ENCODE measurements at regions not wholly inside any gene's neighbourhood (a gene's known extent, or its start where the extent isn't known, plus 50 kb on each side); places are given as distances from the start of the nearest gene placed in this dataset.

GRCh38 chr17:53166731-53167130 is 656.0 kb upstream of the KIF2B start:
- Histone ChIP-seq H3K4me3 (no peak overlapping the region), H3K9me3 (no peaks in the 10 kb centered on the region), H3K36me3 (no peaks in the 10 kb centered on the region), H3K27me3 (no peaks in the 10 kb centered on the region), H3K4me1 (no peaks in the 10 kb centered on the region), H3K27ac (no peak overlapping the region)
- no peak for DNase-seq
- ATAC-seq: no peak
- TF ChIP-seq POLR2A (IDR thresholded peaks at IDR 0.05) (no peak), CTCF (IDR thresholded peaks at IDR 0.05) (no peak)
- WGBS (ENCODE audit: insufficient coverage, low coverage, low lambda C conversion rate, missing lambda C conversion rate): 25% methylated on average over 1 of the region's 1 CpG
- intact Hi-C loops (cut with DNase I): no loop called here

GRCh38 chr17:53150101-53150698 is 672.5 kb upstream of the KIF2B start:
- intact Hi-C loops (cut with DNase I): no loop called here
- no peaks in the 10 kb centered on the region for H3K9me3 ChIP-seq
- H3K4me3 ChIP-seq: no peak overlapping the region
- 31% methylated on average over 2 of the region's 2 CpGs for WGBS (ENCODE audit: insufficient coverage, low coverage, low lambda C conversion rate, missing lambda C conversion rate)
- DNase-seq: no peak
- peak in 2 of 4 donors; percentile 28 for ATAC-seq
- H3K27me3 ChIP-seq: no peaks in the 10 kb centered on the region
- no peak overlapping the region for H3K27ac ChIP-seq
- H3K36me3 ChIP-seq: no peaks in the 10 kb centered on the region
- no peaks in the 10 kb centered on the region for H3K4me1 ChIP-seq
- TF ChIP-seq POLR2A (IDR thresholded peaks at IDR 0.05) (no peak), CTCF (IDR thresholded peaks at IDR 0.05) (peak; percentile 4 to 36 (median 31))

GRCh38 chr17:53149316-53149715 is 673.4 kb upstream of the KIF2B start:
- Histone ChIP-seq H3K27me3 (no peaks in the 10 kb centered on the region), H3K4me3 (no peak overlapping the region), H3K27ac (no peak overlapping the region), H3K9me3 (no peaks in the 10 kb centered on the region), H3K4me1 (no peaks in the 10 kb centered on the region), H3K36me3 (no peaks in the 10 kb centered on the region)
- ATAC-seq (no peak), DNase-seq (no peak)
- intact Hi-C loops (cut with DNase I): no loop called here
- TF ChIP-seq POLR2A (IDR thresholded peaks at IDR 0.05) (no peak), CTCF (IDR thresholded peaks at IDR 0.05) (no peak)
- WGBS (ENCODE audit: insufficient coverage, low coverage, low lambda C conversion rate, missing lambda C conversion rate): 53% methylated on average over 3 of the region's 3 CpGs

GRCh38 chr17:53148058-53148457 is 674.7 kb upstream of the KIF2B start:
- DNase-seq: no peak
- ATAC-seq: no peak
- intact Hi-C loops (cut with DNase I): no loop called here
- 36% methylated on average over 1 of the region's 1 CpG for WGBS (ENCODE audit: insufficient coverage, low coverage, low lambda C conversion rate, missing lambda C conversion rate)
- no peaks in the 10 kb centered on the region for H3K4me1 ChIP-seq
- no peaks in the 10 kb centered on the region for H3K27me3 ChIP-seq
- no peak overlapping the region for H3K27ac ChIP-seq
- no peaks in the 10 kb centered on the region for H3K9me3 ChIP-seq
- H3K36me3 ChIP-seq: no peaks in the 10 kb centered on the region
- no peak overlapping the region for H3K4me3 ChIP-seq
- TF ChIP-seq POLR2A (IDR thresholded peaks at IDR 0.05) (no peak), CTCF (IDR thresholded peaks at IDR 0.05) (no peak)

- TF ChIP-seq POLR2A (IDR thresholded peaks at IDR 0.05): no peak
- TF ChIP-seq CTCF (IDR thresholded peaks at IDR 0.05): no peak
- intact Hi-C loops (cut with DNase I): no loop called here
- Histone ChIP-seq H3K9me3 (no peaks in the 10 kb centered on the region), H3K4me3 (no peak overlapping the region), H3K4me1 (no peaks in the 10 kb centered on the region), H3K27ac (no peak overlapping the region), H3K27me3 (no peaks in the 10 kb centered on the region), H3K36me3 (no peaks in the 10 kb centered on the region)
- DNase-seq (no peak), ATAC-seq (no peak)
- 17% methylated on average over 3 of the region's 3 CpGs for WGBS (ENCODE audit: insufficient coverage, low coverage, low lambda C conversion rate, missing lambda C conversion rate)
These were observed 679.8 kb upstream of the KIF2B start for GRCh38 chr17:53142890-53143289.
